Activated CD8-positive, alpha-beta memory T cell treated with anti-CD3 and anti-CD28 coated beads for 24 hours (primary cell): ENCODE measurements at regions not wholly inside any gene's neighbourhood (a gene's known extent, or its start where the extent isn't known, plus 50 kb on each side); places are given as distances from the start of the nearest gene placed in this dataset.

Source experiments
- DNase-seq: peaks from one replicate; pipeline ENCODE4 v3.0.0-alpha.2; 2020

DNA sequence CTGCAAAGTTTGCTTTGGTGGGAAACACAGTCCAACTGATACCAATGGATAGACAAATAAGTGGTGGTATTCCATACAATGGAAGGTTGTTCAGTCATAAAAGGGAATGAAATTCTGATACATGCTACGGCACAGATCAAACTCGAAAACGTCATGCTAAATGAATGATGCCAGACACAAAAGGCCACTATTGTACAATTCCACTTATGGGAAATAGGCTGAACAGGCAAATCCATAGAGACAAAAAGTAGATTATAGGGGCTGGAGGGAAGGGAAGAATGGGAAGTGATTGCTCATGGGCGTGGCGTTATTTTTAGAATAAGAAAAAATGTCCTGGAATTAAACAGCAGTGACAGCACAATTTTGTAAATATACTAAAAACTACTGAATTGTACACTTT lies 66.0 kb upstream of the FOXK1 start:
- DNase-seq, result no peak

DNA sequence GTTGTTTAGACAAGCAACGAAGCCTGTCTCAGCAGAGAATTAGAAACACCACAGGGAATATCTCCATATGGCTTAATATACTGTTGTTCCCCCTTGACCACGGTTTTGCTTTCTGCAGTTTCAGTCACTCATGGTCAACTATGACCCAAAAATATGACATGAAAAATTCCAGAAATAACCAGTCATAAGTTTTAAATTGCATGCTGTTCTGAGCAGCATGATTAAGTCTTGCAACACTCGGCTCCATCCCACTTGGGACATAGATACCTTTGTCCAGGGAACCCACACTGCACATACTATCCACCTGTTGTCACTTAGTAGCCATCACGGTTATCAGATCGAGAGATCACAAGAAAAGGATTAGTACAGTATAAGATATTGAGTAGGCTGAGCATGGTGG lies 60.7 kb upstream of the FOXK1 start:
- no peak for DNase-seq

DNA sequence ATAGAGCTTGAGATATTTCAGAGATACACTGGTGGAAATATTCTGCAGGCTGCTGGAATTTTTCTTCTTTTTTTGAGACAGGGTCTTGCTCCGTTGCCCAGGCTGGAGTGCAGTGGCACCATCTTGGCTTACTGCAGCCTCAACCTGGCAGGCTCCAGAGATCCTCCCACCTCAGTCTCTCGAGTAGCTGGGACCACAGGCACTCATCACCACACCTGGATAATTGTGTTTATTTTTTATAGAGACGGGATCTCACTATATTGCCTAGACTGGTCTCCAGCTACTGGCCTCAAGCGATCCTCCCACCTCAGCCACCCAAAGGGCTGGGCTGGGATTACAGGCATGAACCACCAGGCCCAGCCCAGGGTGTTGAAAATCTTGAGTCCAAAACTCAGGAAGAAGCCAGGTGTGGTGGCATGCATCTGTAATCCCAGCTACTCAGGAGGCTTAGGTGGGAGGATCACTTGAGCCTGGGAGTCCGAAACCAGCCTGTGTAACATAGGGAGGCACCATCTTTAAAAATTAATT lies 55.7 kb upstream of the FOXK1 start:
- no peak for DNase-seq

- no peak for DNase-seq
Measured at GRCh38 chr7:4629287-4629895, 52.7 kb upstream of the FOXK1 start.

DNA sequence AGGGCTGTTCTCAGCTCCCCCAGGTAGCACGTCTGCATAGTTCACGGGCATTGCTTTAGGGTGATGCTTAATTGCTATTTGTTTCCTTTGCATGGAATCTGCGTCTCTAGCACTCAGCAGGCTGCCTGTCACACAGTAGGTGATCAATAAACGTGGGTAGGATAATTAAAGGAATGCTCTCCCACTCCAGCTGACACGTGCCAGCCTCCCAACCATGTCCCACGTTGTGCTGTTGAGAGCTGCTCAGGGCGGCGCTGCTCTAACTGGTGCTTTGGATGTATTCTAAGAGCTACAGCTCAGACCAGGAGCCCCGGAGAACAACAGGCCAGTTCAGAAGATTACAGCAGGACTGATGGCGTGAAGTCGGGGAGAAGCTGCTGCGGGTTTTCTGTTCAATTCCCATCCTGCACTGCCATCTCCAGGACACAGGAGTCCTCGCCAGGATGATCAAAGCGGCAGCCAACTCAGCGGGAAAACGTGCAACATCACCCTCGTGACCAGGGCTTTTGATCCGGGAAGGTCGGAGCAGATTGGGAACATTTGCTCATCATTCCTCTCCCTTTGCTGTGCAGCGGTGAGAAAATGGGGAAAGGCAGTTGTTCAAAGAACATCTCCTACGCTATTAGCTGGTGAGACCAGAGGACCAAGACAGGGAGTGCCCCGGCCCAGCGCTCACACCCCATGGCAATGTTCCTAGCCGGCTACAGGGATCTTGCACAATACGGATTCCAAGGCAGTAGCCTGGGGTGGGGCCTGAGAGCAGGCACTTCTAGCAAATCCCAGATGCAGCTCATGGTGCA lies 50.5 kb upstream of the FOXK1 start:
- DNase-seq, result no peak
